Activated T-helper 1 cell treated with anti-CD3 and anti-CD28 coated beads, Interleukin-2, amount 50 U/mL, for 16 hours (primary cell): ENCODE measurements at regions not wholly inside any gene's neighbourhood (a gene's known extent, or its start where the extent isn't known, plus 50 kb on each side); places are given as distances from the start of the nearest gene placed in this dataset.
"Not testable (repeated sequence)": the region's sequence is repeated elsewhere in the genome, so short reads cannot be mapped to it uniquely, and the experiment has no call there.

ENCODE experiments used
- DNase-seq, 2 donors: peaks; one replicate each; pipeline ENCODE4 v3.0.0-alpha.2; 2020; ENCODE audit warnings: low read depth in 1 of 2, low spot score in 1 of 2

DNA sequence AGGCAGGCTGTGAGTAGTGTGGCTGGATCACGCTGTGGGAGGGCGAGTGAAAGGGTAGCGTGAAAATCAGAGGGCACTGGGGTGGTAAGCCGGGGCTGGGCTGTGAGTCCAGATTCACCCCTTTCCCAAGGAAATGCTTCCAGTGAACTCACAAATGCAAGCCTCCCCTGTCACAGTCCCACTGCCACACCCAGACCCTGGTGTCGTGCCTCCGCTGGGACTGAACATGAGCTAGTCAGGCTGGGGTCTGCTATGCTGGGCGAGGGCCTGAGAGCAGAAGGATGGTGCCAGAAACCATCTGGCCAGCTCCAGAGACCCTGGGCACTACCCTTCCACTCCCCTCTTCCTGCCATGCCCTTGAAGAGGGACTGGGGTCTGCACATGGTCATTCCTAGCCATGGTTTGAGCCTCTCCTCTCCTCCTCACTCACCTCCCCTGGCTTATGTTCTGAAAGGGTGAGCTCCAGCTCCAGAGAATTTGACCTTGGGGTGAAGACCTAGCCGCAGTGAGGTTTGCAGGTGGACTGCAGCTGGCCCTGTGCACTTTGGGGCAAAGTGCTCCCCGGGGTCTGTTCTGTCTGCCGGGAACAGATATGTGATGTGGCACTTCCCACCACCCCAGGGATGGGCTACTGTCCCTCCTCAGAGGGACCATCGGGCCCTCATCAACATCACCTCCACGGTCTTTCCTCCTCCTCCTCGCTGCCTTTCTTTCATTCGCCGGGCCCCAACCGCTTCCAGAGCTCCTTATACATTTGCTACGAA, 365.6 kb downstream of the RPS6KC1 start:
- DNase-seq: no peak

DNA sequence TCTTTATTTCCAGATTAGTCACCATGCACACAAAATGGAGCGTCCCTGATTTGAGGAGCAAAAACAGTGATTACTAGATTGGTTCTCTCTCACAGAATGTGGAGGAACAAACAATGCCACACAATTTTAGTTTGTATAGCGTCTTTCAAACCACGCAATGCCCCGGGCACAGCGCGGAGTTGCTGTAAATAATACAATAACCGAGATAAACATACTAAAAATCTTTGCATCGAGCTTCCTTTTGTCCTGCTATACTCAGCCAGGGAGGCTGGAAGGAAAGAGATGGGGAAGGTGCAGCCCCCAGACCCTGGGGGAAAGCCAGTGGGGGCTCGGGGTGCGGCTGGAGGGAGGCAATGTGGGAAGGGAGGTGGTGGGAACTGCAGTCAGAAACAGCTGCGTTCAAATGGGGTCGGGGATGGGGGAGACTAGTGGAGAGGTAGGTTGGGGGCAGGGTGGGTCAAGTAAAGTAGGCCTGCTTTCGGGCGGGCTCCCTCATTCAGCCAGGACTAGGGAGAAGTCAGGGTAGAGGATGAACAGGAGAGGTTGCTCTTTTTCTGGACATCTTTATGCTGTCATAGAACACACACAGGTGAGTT, 366.3 kb downstream of the RPS6KC1 start:
- no peak for DNase-seq

DNA sequence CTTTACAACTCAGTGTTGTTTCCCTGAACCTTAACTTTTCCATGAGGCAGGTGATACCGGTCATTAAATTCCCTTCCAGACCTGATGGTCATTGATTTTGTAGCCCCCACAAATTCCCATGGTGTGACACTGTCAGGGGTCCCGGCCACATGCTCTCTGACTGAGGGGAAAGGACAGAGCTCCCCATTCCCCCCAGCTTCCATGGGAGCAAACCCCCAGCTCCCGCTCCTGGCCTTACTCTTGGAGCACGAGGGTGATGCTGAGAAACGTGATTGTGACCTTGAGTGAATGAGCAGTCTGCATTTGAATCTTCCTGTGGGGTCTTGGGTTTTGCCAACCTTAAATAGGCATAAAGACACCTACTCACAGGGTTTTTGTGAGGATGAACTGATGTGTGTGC, 366.8 kb downstream of the RPS6KC1 start:
- DNase-seq: no peak

DNA sequence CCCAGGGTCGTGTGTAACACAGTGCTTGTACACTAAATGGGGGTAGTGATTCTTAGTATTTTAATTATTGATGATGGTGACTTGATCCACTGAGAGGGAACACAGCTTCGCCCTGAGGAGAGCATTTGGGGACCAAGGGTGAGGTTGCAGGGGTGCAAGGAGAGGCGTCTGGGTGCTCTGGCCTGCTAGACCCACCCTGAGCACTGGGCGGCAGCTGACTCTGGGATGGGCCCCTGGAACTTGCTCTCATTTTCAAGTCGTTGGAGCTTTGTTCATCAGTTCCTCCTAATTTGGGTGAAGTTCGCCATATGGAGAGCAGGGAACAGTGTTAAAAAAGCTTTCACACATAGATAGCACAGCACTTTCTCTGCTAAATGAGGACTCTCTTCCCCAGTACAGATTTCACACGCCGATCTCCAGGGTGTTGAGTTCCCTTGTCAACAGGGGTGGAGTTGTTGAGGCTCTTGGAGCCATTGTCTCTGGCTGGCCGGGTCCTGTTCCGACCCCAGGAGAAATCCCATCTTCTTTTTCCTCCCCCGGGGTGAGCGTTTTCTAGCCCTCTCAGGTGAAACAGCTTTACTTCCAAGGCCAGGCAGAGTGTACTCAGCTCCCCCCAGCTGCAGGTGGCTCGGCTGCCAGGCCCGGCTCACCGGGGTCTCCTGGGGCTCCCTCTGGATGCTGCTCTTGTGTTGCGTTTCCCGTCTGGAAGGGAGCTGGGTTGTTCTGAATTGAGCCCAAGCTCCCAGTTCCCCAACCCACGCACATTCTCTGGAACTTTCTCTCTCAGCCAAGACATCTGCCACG, 367.4 kb downstream of the RPS6KC1 start:
- no peak for DNase-seq

DNA sequence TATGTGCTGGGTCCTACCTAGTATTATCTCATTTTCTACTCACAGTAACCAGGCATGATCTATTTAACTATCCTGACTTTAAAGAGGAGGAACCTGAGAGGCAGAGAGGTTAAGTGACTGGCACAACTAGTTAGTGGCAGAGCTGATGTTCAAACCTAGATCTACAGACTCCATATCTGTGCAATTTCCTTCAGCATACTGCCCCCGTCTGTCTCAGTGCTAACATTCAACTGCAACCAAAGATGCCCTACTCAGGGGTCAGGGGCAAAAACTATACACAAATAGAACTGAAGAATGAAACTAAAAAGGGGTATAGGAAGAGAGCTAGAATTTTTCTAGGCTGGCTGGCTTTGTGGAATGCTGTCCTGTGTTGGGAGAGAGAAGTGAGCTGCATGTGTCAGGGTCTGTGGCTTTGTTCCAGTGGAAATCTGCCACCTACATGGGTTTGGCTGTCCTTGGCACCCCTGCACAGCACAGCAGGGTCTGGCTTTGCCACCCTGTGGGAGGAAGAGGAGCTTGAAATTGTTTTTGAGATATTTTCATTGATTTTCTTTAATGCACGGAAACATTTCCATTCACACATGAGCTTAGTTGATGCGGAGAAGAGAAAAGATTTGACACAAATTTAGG, 368.5 kb downstream of the RPS6KC1 start:
- DNase-seq: no peak

DNA sequence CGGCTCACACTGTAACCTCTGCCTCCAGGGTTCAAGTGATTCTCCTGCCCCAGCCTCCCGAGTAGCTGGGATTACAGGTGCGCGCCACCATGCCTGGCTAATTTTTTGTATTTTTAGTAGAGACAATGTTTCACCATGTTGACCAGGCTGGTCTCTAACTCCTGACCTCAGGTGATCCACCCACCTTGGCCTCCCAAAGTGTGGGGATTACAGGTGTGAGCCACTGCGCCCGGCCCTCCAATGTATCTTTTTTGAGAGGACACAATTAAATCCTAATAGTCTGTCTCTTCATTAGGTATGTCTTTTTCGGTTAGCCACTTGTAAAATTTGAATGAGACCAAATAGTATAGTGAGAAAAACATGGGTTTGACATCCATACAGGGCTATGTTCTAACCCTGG, 370.1 kb downstream of the RPS6KC1 start:
- DNase-seq: not testable (repeated sequence)

DNA sequence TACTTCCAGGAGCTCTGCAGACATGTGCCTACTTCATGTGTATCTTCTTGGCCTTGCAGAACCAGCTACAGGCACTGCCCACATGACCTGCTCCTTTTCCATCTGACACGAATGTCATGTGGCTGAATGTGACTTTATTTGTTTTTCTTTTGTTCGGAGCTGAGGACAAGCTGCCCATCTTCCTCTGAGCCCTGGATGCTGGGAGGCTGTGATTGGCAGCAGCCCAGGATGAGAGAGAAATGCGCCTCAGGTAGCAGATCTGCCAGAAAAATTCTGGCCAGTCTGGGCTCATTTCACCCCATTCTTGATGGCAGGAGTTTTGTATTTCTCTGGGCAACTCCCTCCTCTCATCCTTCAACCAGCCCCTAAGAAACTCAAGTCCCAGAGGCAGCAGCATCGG, 372.0 kb downstream of the RPS6KC1 start:
- no peak for DNase-seq

DNA sequence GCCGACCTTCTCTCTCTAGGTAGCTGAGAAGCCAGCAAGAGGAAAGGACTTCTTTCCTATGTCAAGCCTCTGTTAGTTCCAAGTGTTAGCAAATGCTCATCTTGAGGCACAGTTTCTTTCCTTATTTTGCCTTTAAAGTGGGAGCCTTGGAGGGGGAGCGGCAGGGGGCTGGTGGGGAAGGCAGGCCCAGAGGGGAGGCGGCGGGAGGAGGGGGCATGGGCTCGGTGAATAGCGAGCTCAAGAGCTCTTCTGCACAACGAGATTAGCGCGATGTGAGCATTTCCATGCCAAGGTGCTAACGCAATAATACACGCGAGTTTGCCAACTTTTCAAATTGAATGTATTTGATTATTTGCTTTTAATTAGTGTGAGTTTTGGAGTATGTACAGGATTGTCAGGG, 372.6 kb downstream of the RPS6KC1 start:
- DNase-seq: no peak

DNA sequence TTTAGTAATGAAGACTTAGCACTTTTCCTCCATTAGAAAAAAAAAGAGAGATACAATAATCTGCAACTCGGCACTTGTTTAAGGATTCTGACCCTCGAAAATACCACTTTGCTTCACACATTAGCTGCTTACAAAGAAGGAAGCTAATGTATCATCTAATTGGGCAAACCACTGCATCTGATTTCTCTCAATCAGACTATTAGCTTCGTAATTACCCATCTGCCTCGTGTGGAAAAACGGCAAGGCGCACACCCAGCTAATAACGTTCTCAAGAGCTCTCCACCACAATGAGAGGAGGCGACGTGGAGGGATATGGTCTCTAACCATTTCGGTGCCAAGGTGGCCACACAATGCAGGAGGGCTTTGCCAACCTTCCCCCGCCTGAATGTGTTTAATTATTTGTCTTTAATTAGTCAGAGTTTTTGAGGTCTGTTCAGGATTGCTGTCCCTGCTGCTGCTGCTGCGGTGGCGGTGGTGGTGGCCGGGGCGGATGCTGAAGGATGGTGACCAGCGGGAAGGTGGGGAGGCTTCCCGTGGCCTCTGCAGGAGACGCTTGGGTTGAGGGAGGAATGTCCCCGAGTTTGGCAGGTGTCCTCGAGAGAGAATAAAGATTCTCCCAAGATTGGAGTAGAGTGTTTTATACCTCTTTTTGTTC, 374.5 kb downstream of the RPS6KC1 start:
- no peak for DNase-seq

DNA sequence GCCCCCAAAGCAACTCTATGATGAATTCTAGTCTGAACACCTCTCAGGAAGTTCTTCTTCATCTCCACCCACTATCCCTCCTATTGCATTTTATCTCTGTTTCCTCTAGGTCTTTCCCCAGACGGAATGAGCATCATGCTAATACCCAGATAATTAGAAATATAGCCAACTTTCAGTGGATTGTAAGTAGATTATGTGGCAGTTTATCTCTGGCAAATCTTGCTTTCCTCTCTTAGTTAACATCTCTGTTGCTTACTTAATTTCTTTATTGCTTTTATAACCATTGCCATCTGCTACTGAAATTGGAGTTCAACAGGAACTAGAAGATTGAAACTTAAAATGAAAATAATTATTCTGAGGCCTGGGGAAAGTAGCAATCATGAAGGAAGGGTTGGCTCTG, 378.6 kb downstream of the RPS6KC1 start:
- no peak for DNase-seq

DNA sequence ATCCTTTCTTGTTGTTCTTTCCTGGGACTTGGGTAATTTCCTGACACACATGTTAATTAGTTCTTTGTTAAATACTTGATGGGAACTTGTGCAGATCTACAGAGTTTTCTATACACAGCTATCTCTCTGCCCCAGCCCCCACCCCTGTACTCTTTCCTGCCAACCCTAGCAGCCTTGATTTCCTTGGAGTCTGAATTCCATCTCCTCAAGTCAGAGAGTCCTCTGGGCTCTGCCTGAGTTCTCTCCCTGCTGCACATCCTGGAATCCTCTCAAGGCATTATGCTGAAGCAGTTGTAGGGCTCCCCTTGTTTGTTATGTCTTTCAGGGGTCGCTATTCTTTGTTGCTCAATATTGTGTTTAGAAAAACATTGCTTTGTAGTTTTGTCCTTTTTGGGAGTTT, 384.7 kb downstream of the RPS6KC1 start:
- no peak for DNase-seq

DNA sequence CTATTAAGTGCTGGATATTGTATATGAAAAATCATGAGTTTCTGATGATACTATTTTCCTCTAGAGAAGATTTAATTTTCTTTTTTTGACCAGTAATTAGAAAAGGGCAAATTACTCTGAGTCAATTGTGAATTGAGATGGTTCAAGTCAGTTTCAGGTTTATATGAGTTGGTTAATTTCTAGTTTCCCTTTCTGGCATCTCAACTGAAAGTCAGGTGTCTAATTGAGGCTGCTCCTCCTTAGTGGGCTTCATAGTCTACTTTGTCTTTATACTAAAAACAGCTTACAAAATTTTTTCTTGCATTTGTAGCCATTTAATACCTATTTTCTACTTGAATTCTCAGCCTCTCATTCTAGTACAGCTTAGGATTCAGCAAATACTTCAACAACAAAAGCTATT, 387.3 kb downstream of the RPS6KC1 start:
- DNase-seq: no peak

DNA sequence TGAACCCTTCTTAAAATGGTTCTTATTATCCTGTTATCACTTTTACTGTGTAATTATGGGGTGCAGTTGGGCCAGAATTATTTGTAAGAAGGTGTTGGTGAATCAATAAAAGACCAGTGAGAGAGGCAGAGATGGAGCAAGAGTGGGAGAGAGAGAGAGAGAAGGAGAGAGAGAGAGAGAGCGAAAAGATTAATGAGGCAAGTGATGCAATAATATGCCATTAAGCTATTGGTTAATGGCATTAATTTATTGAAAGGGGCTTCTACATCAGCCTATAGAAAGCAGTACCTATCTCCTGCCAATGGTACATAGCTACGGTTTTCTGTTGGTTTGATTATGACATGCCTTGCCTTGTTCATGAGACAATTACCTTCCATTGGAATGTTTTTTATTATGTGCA, 388.7 kb downstream of the RPS6KC1 start:
- DNase-seq: no peak

DNA sequence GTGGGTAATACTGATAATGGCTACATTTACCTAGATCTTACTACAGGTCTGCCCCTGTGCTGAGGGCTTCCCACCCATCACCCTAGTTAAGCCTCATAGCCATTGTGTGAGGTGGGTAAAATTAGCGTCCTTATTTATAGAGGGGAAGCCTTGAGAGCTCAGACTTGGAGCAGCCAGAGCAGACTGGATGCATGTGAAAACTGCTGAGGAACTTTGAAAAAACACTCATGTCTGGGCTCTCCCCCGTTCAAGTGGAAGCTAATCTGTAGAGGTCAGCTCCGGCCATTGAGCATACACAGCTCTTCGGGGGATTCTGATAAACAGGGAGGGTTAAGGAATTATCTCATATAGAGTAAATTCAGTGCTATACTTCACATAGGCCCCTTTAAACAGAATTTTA, 389.7 kb downstream of the RPS6KC1 start:
- no peak for DNase-seq

DNA sequence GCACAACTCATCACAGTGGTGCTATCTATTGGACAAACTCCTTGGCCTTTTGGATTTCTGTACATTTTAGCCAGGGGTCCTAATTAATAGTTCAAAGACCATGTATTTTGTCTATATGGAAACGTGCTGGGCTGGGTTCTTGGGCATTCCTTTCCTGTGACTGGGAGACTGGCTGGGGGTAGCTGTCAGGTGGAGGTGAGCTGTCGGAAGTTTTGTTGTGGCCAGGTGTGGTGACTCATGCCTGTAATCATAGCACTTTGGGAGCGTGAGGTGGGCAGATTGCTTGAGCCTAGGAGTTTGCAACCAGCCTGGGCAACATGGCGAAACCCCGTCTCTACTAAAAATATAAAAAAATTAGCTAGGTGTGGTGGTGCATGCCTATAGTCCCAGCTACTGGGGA, 392.4 kb downstream of the RPS6KC1 start:
- DNase-seq: no peak

DNA sequence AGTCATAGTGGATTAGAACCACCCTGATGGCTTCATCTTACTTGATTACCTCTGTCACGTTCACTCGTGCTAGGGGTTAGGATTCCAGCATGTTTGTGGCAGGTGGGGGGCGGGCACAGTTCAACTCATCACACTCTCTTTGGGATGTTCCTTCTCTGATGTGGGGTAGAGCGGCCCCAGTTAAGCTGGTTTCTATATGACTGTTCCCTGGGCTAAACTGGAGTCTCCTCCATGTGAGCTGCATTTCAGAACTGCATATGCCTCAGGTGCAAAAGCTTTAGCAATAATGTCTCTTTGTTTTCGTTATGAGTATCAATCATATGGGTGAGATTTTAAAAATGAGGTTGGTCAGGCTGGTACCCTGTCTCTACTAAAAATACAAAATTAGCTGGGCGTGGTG, 393.2 kb downstream of the RPS6KC1 start:
- no peak for DNase-seq

DNA sequence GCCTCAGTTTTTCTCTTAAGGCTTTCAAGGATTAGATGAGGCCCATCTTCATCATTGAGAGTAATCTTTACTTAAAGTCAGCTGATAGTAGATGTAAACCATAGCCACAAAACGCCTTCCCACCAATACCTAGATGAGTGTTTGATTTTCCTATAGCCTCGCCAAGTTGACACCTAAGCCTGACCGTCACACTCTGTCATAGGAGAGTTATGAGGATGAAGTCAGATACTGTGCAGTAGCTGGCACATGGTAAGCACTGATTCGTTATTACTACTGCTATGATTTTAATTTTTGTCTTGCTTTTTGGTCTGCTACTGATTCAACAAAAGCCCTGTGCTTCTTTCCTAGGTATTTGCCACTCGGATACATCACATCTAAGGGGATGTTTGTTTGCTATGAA, 395.5 kb downstream of the RPS6KC1 start:
- DNase-seq: no peak

DNA sequence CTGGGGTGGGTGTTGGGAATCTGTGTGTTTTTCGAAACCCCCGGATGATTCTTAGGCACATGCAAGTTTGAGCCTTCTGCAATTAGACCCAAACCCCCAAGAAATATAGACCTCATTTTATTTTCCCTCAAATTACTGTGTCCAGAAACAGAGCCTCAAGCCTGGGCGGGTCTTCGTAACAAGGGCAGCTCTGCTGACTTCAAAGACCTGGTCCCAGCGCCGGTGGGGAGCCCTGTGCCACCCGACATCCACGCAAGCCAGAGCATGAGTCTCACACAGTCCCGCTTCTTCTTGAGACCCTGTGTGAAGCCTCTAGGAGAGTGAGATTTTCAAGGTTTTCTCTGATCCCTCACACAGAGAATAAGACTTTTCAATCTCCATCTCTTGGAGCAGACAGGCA, 397.3 kb downstream of the RPS6KC1 start:
- no peak for DNase-seq

DNA sequence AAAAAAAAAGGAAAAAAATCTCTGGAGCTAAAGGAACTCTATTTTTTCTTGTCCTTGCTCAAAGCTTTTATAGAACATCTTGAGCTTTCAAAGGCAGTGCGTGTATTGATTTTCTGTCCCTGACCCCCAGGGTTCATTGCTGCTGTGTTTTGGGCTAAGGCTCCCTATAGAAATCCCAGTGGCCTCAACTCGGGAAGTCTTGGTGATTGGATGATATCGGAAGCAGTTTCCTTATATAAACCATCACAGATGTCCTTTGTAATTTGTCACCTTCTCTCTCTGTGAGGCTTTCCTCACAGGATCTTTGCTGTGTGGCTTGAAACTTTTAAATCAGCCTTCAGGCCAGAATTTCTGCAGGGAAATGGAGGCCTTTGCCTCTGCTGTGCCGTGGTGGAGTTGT, 397.7 kb downstream of the RPS6KC1 start:
- DNase-seq: no peak

DNA sequence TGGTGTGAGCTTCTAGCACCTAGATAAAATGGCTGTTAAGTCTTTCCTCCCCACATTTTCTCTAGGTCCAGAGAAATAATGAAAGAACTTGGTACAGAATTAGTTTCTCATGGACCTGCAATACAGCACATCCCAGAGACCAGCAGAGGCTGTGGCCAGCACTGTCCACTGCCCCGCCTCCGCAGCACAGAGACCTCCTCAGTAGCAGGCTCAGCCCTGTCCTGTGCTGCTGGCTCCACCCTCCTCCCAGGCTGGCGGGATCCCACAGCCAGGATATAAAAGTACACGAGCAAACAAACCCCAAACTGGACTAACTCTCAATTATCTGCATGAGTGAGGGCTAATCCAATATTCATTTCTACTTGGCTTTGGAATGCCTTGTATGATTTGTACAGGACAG, 401.5 kb downstream of the RPS6KC1 start:
- no peak for DNase-seq

DNA sequence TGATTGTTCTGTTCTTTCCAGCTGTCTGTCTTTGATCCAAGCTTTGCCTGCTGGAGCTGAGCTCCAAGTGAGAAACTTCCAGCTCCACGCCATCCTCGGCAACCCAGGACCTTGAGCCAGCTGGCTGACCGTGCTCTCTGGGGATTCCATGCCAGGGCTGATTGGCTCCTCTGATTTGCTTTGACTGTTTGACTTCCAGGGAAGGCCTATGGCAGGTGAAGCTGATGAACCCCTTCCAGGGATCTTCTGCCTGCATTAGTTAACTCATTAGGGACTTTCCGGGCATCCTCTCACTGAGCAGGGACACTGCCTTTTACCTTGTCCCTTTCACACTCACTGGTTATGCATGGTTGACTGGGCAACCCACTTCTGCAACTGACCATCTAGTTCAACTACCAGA, 406.1 kb downstream of the RPS6KC1 start:
- no peak for DNase-seq
